ENCODE measurements at regions not wholly inside any gene's neighbourhood (a gene's known extent, or its start where the extent isn't known, plus 50 kb on each side); places are given as distances from the start of the nearest gene placed in this dataset.

- DNase-seq (ENCODE audit: low spot score) = no peak
Measured at GRCh38 chr12:124458220-124458991, 109.0 kb downstream of the NCOR2 start.

- no peak for DNase-seq (ENCODE audit: low spot score)
Measured at GRCh38 chr12:124457287-124458219, 109.9 kb downstream of the NCOR2 start.

GRCh38 chr12:124456652-124457152 lies 110.7 kb downstream of the NCOR2 start:
- no peak for DNase-seq (ENCODE audit: low spot score)

- DNase-seq (ENCODE audit: low spot score) = no peak
Measured at GRCh38 chr12:124456133-124456651, 111.2 kb downstream of the NCOR2 start.

GRCh38 chr12:124455336-124455735 lies 112.1 kb downstream of the NCOR2 start:
- no peak for DNase-seq (ENCODE audit: low spot score)

GRCh38 chr12:124454735-124455134 lies 112.7 kb downstream of the NCOR2 start:
- no peak for DNase-seq (ENCODE audit: low spot score)

- no peak for DNase-seq (ENCODE audit: low spot score)
Measured at GRCh38 chr12:124454352-124454725, 113.1 kb downstream of the NCOR2 start.

- DNase-seq (ENCODE audit: low spot score) = no peak
Measured at GRCh38 chr12:124453419-124454351, 113.7 kb downstream of the NCOR2 start.

- no peak for DNase-seq (ENCODE audit: low spot score)
Measured at GRCh38 chr12:124452576-124453331, 114.7 kb downstream of the NCOR2 start.

GRCh38 chr12:124451637-124452243 lies 115.7 kb downstream of the NCOR2 start:
- no peak for DNase-seq (ENCODE audit: low spot score)

GRCh38 chr12:124451016-124451415 lies 116.4 kb downstream of the NCOR2 start:
- DNase-seq (ENCODE audit: low spot score) = no peak

GRCh38 chr12:124450376-124450750 lies 117.0 kb downstream of the NCOR2 start:
- no peak for DNase-seq (ENCODE audit: low spot score)

GRCh38 chr12:124449623-124450375 lies 117.6 kb downstream of the NCOR2 start:
- no peak for DNase-seq (ENCODE audit: low spot score)

- DNase-seq (ENCODE audit: low spot score) = no peak
Measured at GRCh38 chr12:124448955-124449622, 118.3 kb downstream of the NCOR2 start.

- DNase-seq (ENCODE audit: low spot score) = no peak
Measured at GRCh38 chr12:124448241-124448954, 119.0 kb downstream of the NCOR2 start.

- no peak for DNase-seq (ENCODE audit: low spot score)
Measured at GRCh38 chr12:124446364-124446763, 121.0 kb downstream of the NCOR2 start.

GRCh38 chr12:124445826-124446225 lies 121.6 kb downstream of the NCOR2 start:
- no peak for DNase-seq (ENCODE audit: low spot score)

GRCh38 chr12:124445121-124445718 lies 122.2 kb downstream of the NCOR2 start:
- no peak for DNase-seq (ENCODE audit: low spot score)
